Skin of body (tissue), 1 donor: ENCODE measurements at regions not wholly inside any gene's neighbourhood (a gene's known extent, or its start where the extent isn't known, plus 50 kb on each side); places are given as distances from the start of the nearest gene placed in this dataset.
"Not testable (repeated sequence)": the region's sequence is repeated elsewhere in the genome, so short reads cannot be mapped to it uniquely, and the experiment has no call there.

ENCODE experiments used
- DNase-seq: peaks from one replicate; lab custom pipeline; 2025; lab: John Stamatoyannopoulos, UW

- no peak for DNase-seq
Measured at GRCh38 chr3:66552846-66553245, 52.0 kb upstream of the LRIG1 start.

- DNase-seq: no peak
Measured at GRCh38 chr3:66553441-66554113, 52.8 kb upstream of the LRIG1 start.

DNA sequence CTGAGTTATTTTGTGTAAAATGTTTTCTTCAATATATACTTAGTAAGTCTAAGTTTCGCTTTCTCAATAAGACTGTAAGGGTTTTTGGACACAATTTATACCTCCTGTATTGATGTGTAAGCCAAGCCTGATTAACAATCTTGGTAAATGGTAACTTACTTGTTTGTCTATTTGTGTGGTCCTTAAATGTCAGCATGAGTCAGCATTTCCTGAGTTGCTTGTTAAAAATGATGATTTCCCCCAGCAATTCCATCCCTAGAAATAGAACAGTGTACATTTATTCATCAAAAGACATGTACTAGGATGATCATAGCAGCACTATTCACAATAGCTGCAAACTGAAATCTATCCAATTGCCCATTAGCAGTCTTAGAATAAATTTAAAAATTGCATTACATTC lies 53.4 kb upstream of the LRIG1 start:
- peak; percentile 36 for DNase-seq

DNA sequence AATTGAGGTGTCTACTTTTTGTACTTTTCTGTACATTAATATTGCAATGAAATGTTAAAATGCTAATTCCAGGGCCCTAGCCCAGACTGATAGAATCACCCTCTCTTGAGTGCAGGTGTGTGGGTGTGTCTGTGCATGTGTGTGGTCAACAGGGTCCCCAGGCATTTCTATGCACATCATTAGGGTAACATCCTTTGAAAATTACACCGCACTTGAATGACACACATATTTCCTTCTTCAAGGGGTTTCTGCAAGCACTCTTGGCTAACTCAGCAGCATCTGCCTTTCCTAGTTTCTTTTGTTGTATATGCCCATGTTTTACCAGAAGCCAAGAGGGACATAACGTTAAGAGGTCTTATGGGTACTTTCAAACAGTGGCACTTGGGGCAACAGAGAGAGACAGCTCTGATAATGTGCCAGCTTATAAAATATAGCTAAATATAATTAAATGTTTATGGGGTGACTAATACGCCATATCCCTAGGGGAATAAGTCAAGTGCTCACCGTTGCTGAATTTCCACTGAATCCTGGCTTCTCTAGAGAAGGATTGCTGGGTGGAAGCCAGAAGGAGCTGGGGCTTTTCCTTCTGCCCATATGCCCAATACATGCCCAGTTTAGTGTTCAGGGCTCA lies 54.5 kb upstream of the LRIG1 start:
- DNase-seq: no peak

GRCh38 chr3:66557170-66557569 lies 56.3 kb upstream of the LRIG1 start:
- no peak for DNase-seq

- DNase-seq: not testable (repeated sequence)
Measured at GRCh38 chr3:66559924-66560323, 59.1 kb upstream of the LRIG1 start.

- no peak for DNase-seq
Measured at GRCh38 chr3:66561367-66561766, 60.5 kb upstream of the LRIG1 start.

GRCh38 chr3:66565301-66565700 lies 64.5 kb upstream of the LRIG1 start:
- no peak for DNase-seq

GRCh38 chr3:66567077-66567476 lies 66.3 kb upstream of the LRIG1 start:
- peak; percentile 21 for DNase-seq

- peak; percentile 19 for DNase-seq
Measured at GRCh38 chr3:66572090-66572675, 71.4 kb upstream of the LRIG1 start.

GRCh38 chr3:66572938-66573710 lies 72.3 kb upstream of the LRIG1 start:
- DNase-seq: no peak

DNA sequence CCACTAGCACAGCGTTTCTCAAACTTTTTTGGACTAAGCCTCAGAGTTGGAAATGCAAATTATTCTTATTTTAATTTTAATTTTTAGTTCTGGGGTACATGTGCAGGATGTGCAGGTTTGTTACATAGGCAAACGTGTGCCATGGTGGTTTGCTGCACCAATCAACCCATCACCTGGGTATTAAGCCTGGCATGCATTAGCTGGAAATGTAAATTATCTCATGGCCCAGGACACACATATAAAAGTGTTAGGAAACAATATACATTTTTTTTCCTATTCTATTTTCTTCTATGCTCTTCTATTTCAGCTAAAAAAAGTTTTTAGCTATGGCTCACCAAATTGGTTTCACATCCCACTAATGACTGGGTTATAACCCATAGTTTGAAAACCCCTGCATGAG lies 73.3 kb upstream of the LRIG1 start:
- DNase-seq: no peak

- DNase-seq: no peak
Measured at GRCh38 chr3:66577426-66578203, 76.8 kb upstream of the LRIG1 start.

GRCh38 chr3:66581256-66581655 lies 80.4 kb upstream of the LRIG1 start:
- DNase-seq: no peak

DNA sequence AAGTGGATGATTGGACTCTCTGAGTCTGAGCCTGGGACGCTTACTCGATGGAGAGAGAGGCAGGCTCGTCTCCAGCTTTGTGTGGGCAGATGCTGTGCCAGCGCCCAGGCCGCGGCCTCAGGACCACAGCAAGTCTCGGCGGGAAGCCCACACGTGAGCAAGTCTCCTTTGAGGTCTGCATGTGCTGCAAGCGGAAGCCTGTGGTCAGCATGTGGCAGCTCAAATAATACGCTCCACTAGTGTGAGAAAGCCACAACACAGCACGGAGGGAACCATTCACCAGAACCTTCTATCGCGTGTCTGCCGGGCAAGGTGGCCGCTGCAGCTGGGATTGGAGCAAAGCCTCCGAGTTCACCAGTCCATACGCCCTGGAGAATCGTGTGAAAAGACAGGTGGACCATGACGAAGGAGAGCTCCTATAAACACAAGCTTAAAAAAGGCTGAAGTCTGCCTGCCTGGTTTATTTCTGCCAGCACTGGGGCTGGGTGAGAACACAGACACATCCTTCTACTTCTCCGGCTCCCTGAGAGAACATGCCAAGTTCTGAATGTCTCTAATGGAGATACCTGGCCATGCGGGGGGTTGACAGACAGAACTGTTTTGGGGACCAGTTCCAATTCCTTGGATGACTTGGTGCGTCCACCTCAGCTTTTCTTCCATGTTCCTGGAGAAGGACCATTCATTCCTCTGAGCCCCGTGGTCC lies 82.0 kb upstream of the LRIG1 start:
- no peak for DNase-seq

GRCh38 chr3:66583424-66584040 lies 82.7 kb upstream of the LRIG1 start:
- DNase-seq: peak; percentile 28

- no peak for DNase-seq
Measured at GRCh38 chr3:66585520-66586095, 84.8 kb upstream of the LRIG1 start.

GRCh38 chr3:66586853-66587252 lies 86.0 kb upstream of the LRIG1 start:
- no peak for DNase-seq

DNA sequence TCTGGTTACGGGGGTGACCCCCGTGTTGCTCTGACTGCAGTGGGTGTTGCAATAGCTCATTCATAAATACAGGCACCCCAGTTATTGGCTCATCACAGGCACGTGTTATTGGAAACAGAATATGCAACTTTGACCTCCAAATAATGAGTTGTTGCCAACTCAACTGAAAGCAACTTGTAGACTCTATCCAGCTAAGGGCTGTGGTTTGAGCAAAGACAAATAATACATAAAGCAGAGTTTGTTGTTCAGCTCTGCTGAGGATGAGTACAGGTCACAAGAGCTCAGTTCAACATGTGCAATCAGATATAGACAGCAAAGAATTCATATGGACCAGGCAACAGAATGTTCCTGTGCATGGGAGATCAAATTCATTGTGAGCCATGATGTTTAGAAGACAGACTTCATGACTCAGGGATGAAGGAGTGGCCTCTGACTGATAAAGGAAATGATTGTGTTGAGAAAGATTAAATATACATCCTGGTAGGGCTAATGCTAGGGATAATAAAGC lies 87.6 kb upstream of the LRIG1 start:
- DNase-seq: no peak
